ENCODE measurements at regions not wholly inside any gene's neighbourhood (a gene's known extent, or its start where the extent isn't known, plus 50 kb on each side); places are given as distances from the start of the nearest gene placed in this dataset.

DNA sequence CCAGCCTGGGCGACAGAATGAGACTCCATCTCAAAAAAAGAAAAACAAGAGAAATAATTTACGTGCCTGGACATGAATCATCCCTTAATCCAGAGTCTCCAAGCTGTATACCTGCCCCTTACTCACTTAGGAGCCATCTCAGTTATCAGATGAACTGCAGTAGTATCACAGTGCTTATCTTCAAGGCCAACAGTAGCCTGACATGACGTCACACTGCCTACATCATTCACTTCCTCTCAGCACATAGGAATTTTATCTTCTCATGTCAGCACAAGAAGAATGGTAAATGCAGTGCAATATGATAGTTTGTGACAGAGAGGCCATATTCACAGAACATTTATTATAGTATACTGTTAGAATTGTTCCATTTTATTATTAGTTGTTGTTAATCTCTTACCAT is 216.6 kb downstream of the SS18 start:
- DNase-seq (ENCODE audit: low spot score) = no peak

DNA sequence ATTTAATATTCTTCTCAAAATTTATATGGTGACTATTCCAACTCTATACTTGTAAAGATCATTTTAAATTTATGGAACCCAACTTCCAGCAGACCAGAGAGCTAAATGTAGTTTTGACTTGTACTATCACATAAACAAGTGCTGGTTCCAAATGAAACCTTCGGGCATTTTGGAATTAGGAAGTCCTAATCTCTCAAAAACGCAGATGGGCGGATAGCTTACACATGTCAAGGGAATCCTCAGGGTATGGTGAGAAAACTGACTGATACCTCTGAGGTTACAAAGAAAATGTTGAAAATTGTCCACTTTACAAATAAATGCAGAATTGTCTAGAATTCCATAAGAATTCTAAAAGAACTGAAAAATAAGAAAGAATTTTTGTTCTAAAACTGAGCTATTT is 224.1 kb downstream of the SS18 start:
- no peak for DNase-seq (ENCODE audit: low spot score)

DNA sequence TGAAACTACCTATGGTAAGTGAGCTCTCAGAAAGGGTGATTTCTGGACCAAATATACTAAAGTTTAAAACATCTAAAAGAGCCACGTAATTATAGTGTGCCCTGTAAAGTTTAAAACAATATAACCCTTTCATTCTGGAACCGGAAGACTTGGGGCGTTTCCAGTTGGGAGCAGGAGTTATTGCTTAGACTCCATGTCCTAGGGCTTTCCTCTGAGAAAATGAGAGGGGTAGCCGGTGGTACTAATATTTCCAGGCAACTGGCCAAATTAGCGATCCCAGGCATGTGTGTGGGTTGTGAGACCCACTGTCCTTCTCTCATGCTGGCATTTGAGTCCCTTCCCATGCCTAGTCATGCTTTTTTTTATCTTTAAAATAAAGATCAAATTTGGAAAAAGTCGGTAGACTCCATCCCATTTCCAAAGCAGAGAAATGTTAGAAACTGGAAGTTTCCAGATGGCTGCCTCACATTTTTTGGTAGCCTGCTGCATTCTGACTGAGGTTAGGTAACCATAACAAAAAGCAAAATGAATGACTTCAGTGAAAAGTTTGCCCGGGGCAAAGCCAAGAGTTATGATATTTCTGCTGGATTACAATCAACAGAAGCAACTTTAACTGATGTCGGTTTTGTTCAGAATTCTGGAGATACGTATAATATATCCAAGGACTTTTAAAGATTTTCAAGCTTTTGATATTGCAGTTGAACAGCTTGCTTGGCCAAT is 227.4 kb downstream of the SS18 start:
- no peak for DNase-seq (ENCODE audit: low spot score)

DNA sequence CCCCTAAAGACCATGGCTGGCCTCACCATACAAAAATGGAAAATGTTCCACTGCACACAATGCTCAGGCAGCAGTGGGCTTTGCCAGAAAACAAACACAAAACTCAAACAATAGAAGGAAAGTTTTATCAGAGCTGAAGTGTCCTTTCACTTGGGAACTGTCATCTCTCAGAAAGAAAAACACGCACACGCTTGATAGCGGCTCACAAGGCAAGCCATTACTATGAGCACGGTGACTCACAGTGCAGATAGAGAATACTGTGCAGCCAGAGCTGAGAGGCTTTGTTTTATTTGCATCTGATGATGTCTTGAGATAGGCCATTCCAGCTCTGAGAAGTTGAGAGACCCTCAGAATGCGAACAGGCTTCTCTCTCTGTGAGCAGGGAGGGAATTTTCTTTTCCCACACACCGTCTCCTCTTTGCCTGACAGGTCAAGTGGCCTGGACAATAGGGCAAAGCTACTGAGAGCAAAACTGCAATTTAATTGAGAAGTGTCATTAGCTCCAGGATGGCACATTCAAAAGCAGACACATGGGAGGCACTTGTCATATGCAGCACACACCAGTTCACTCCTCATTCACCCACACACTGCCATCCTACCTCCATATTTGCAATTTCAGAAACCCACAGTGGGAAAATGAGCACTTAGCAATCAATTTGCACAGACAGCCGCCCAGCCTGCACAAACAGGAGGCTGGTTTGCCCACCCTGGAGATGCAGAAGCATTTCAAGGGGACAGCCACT is 236.6 kb downstream of the SS18 start:
- no peak for DNase-seq (ENCODE audit: low spot score)

DNA sequence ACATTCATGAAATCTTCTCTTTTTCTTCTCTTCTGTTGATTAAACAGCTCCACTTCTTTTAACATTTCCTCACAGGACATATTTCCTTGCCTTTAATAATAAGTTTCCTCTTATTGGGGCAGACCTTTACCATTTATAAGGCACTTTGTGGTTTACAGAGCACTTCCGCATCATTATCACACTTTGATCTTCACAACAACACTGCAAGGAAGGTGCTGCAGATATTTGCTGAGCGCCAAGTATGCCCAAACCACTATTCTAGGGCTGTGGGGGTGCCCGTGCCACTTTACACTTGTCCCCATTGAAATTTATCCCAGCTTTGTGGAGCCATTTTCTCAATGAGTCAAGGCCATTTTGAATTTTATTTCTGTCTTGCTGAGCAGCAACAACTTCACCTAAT is 246.6 kb downstream of the SS18 start:
- no peak for DNase-seq (ENCODE audit: low spot score)

DNA sequence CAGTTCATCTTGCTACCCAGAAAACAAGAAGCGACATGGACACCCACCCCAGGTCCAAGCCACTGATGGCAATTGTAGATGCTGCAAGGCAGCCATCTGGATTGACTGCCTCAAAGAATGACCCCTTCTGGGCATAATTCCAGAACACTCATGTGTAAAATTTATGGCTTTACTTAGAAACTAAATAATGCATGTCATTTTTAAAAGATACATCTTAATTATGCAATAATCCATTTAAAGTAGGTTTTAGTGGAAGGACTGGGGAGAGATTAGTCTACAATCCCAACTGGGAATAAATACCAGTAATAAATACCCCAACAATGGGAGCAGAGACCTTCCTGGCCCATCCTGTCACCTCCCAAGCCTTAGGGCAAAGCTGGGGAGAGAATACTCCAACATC is 247.7 kb downstream of the SS18 start:
- no peak for DNase-seq (ENCODE audit: low spot score)

DNA sequence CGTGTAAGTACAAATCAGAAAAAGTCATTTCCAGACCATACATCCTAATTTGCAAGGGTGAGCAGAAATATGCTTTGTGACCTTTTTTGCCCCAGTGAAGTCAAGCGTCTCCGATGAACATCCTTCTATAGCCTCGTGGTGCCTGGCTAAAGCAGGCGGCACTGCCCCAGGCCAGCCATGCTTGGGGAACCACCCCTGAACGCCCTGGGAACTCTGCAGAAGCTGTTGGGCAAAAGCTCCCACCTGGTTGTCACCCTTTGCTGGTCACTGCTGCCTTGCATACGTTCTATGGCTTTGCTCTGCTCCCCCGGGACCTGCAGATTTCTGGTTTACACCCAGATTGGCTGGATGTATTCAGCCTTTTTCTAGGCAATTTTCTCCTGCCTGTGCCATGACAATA is 256.4 kb downstream of the SS18 start:
- DNase-seq (ENCODE audit: low spot score) = no peak

DNA sequence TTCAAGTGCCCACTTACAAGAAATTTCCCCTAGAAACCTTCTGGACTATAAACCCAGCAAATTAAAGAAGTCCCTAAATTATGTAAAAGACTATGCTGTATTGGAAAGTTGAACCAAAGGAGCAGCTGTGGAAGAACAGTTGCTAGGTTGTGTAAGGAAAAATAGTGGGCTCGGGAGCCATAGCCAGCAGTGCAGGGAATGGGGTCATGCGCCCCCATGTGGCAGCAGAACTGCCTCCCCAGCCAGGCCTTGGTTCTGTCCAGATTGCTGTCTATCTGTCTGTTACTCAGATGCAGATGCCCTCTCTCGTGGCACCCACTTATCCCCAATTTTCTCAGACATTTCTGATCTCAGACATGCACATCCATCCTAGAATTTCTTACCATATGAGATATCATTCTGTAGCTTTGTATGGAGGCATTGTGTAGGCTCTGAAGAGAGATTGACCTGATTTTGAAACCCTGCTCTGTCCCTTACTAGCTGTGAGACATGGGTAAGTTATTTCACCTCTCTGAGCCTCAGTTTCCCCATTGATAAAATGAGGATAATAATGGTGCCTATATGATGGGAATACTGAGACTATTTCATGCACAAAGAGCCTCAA is 258.3 kb downstream of the SS18 start:
- DNase-seq (ENCODE audit: low spot score) = peak; percentile 17

DNA sequence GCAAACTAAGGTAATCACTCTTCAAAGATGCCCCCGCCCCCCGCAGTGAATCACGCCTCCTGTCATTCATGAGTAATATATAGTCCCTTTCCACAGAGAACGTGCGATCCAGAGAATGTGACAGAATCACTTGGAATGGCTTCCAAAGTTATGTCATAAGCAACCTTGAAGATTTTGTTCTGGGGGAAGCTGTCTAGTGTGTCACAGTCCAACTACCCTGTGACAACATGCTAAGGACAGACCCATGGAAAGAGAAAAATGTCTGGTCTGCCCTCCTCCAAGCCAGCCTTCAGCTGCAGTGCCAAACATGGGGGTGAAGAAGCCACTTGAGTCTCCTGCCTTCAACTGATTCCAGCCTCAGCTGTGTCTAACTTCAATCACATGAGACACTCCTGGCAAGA is 259.1 kb downstream of the SS18 start:
- DNase-seq (ENCODE audit: low spot score) = no peak

DNA sequence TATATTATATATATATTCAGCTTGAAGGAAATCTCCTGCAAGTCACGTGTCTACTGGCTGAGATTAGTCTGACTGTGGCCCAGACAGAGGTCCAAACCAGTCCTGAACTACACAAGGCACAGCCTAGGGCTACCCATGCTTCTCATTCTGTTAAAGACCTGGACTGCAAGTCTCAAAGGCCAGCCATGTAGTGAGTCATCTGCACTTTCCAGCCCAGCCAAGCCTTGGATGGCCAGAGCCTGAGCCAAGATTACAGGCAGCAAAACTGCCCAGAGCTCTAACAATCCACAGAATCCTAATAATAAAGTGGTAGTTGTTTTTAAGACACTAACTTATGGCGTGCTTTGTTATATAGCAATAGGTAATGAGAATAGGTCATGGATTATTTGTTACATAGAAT is 259.6 kb downstream of the SS18 start:
- DNase-seq (ENCODE audit: low spot score) = no peak

DNA sequence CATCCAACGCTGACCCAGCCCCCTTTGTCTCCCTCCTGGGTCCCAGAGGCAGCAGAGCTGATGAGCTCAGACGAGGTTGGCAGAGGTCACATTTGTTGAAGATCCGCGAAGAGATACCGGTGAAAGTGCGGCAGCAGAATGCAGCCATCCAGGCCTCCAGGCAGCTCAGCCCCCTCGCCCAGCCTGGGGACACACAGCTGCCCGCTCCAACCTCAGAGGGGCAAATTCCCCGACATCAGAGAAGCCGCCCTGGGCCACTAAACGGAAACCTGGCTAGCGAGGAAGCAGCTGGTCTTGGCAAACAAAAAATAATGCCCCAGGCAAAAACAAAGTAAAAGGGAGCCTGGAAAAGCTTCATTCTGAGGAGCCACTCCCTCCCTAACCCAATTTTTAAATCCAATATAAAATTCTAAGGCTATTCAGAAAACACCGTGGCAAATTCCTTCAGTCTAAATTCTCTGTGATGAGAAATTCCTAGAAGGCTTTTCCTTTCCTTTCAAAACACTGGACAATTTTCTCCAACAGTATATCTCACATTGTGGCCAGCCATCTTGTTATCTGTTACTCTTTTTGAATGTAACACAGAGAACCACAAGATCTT is 262.4 kb downstream of the SS18 start:
- no peak for DNase-seq (ENCODE audit: low spot score)

DNA sequence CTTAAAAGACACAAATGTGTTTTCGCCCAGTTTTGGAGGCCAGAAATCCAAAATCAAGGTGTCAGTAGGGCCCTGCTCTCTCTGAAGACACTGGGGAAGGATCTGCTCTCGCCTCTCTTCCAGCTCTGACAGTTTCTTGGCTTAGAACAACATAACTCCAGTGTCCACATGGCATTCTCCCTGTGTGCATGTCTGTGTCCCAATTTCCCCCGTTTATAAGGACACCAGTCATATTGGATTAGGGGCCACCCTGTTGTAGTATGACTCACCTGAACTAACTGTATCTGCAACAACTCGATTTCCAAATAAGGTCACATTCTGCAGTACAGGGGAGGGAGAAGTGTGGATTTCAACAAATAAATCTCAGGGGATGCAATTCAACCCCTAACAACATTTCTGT is 263.2 kb downstream of the SS18 start:
- DNase-seq (ENCODE audit: low spot score) = peak; percentile 3

DNA sequence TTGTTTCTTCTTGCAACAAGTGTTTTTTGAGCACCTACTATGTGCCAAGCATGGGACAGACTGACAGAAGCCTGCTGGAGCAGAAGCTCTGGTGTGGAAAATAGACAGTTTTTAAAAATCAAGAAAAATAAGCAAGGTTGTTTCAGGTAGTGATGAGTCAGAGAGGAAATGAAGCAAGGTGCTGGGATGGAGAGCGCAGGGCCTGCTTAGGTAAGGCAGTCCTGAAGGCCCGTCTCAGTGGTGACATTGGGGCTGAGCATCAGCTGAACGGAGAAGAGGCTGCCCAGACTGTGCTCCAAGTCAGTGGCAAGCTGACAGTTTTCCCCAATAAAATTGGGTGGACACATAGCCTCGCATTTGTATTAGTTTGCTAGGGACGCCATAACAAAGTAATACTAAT is 263.6 kb downstream of the SS18 start:
- no peak for DNase-seq (ENCODE audit: low spot score)

DNA sequence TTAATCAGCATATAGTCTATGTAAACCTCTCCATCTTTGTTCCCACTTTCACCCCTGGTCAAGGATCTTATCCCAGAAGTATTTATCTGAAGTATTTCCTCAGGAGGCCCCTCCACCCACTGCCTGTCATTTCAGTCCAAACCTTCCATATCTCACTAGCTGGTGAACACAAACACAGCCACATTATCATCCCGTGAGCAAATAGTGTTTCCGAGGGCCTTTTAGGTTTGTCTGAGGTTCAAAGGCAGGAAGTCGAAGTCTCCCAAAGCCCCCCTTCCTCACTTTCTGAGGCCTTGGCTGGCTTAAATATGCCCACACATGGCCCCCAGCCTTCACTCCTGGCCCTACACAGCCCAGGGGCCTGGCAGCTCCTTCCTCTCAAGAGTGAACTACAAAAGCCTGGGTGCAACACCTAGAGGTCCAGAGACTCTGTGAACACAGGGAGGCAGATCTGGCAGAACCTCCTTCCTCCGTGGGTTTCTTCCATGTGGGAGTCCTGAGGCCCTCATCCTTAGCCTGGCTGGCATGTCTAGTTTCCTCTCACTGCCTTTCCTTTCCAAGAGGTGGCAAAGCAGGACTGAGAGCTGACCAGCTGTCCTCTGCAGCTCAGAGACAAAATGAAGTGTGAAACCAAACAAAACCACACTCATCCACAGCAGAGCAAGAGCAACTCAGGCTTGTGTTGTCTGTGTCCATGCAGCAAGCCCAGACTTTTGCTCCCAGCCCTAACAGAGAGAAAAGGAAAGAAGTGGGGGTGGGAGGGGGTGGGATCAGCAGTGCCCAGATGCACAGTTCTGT is 264.2 kb downstream of the SS18 start:
- no peak for DNase-seq (ENCODE audit: low spot score)

DNA sequence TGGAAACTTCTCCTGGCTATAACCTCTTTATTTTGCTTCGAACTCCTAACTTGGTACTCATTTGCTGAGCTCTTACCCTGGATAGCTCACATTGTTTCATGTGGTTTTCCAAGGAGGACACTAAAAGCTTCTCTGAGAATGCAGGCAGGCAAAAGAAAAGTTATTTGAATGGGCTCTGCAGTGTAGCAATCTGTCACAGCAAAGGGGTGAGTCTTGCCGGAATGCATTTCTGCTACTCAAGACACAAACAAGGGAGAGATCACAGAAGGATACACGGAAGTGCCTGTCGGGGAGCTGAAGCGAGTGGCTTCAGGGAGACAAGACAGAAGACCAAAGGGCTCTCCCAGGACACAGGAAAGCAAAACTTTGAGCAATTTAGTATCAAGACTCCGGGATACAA is 265.4 kb downstream of the SS18 start:
- no peak for DNase-seq (ENCODE audit: low spot score)

DNA sequence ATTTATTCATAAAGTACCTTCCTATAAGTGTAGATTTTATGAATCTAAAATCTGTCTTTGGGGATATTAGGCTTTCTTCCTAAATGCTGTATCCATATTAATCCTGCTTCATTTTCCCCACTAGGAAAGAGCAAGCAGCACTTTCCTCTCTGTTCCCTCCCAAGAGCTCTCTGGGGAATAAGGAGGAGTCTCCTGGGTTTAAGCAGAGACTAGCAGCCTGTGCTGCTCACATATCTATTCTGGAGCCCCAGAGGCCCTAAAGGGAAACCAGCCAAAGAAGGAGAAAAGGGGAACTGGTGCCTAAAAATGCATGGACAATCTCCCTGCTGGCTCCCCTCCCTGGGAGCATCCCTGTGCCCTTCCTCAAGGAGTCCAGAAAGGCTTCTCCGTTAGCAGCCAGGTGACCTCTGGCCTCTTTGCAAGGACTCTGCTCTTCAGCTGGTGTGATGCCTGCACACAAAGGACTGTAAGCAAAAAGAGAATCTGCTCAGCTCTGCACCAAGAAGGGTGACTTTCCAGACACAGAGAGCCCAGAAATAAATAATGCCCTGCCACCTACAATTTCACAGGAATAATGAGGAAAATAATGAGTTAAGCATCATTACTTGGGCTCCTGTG is 270.6 kb downstream of the SS18 start:
- no peak for DNase-seq (ENCODE audit: low spot score)

DNA sequence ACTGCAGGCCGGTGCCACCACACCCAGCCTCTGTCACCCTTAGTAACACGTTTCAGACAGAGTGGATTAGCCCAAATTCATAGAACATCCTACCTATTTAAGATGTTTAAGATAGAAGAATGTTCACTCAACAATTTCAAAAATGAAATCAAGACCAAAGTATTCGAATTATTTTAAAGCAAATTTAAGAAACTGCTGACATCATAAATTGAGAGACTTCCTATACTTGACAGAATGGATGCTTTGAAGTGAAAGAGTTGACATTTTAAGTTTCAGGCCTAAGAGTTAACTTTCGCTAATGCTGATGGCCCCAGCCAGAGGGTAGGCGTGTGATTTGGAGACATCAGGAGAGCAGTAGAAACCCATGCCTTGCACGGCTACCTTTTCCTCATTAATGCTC is 271.9 kb downstream of the SS18 start:
- DNase-seq (ENCODE audit: low spot score) = no peak

DNA sequence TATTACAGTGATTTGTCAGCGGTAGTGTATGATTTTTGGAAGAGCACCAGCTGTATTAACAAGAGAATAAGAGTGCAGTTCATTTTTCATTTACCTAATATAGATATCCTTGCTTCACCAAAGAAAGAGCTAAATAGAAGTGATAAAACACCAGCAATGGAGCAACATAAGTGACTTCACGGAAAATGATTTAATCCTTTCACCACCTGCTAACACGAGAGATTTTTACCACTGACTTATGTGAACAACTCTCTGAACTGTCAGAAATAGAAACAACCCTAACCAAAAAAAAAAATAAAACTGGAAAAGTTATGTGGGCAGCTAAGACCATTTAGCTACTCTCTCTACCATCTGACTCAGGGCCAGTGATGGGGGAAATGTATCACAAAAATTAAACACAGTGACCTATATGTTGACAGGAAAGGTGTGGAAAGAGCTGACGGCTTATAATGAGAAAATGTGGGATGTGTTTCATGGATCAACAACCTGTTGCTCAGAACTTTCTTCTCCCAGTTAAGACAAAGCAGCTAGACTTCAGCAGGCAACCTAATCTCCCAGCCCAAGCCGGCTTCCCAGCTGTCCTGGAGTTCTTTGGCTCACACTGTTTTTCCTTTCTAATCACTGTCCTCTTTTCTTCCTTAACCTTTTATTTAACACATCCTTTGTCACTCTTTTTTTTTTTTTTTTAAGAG is 272.7 kb downstream of the SS18 start:
- DNase-seq (ENCODE audit: low spot score) = no peak

DNA sequence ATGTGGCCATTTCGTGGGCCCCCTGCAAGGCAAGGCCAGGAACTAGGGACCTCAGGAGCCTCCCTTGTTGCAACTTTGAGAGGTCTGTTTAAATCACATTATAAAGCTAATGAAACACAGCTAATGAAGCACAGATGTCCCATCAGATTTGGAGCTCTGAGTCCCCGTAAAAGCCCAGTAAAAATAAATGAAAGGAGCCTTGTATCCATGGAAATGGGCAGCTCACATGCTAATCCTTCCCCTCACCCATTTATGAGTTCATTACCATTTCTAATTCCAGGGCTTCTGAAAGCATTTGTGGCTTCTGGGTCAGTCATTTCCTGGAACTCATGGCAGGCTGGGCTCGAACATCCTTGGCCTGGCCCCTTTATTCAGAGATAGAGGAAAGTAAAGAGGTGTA is 274.8 kb downstream of the SS18 start:
- DNase-seq (ENCODE audit: low spot score) = no peak

DNA sequence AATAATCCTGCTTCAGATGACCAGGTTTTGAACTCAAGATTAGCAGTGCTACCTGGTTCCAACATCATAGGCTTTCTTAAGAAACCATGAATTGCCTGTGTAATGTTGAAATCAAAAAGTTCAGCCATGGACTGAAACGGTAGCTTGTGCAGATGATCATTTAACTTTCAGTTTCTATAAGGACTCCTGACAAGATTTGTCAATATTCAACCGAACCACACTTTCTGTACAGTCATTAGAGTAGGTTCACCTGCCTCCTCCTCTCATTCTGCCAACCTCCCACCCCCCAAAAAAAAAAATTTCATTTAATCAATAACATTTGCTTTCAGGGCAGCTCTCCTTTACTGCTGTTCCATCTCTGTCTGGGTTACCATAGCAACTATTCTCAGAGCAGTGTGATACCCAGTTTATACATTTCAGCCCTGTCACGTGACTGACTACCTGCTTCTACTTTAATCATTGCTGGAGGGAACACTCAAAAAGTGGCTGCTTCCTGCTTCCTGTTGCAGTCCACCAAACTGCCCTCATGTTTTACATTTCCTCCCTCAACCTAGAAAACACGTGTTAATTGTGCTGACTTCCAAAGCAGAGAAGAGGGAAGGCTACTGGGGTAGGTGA is 275.5 kb downstream of the SS18 start:
- DNase-seq (ENCODE audit: low spot score) = no peak

DNA sequence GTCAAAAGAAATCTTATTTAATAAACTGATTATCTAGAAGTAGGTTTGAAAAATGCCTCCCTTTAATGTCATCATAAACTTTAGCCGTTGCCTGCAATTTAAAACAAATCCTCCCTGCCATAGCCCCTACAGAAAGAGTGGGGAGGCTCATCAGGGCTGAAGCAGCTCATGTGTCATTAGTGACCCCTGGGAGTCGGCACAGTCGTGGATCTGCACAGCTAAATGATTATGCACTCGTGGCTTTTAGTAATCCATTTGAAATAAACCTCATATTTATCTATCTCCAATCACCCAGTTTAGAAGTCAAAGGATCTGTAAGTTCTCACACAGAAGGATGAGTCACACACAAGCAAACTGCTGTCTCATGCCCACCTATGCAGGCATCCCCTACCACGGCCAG is 277.3 kb downstream of the SS18 start:
- DNase-seq (ENCODE audit: low spot score) = no peak

Measured in A172 (cell line).